Endothelial cell of umbilical vein (primary cell): ENCODE measurements at regions not wholly inside any gene's neighbourhood (a gene's known extent, or its start where the extent isn't known, plus 50 kb on each side); places are given as distances from the start of the nearest gene placed in this dataset.

ENCODE experiments used
- BruUV-seq: library from RNA; stranded (reverse); fragments of 400-500 nt; replicated peaks from 2 replicates; lab custom pipeline; 2021; lab: Mats Ljungman, UMichigan
- CTCF ChIA-PET: fragments of 300-600, 350-600 bp; sonication (Branson Sonifier 250); formaldehyde crosslinking; loops from one replicate; lab custom pipeline; 2021; ENCODE audit warnings: antibody characterized with exemption, inconsistent platforms; lab: Charles Lee
- POLR2A ChIA-PET: fragments of 300-600, 350-600 bp; sonication (Branson Sonifier 250); formaldehyde crosslinking; loops from one replicate; lab custom pipeline; 2021; ENCODE audit warnings: antibody characterized with exemption, inconsistent platforms; lab: Charles Lee
- DNase-seq: peaks from one replicate; pipeline ENCODE4 v3.0.0-alpha.2; 2011; ENCODE audit warnings: low read depth, low spot score
- FAIRE-seq: peaks from 2 replicates; lab custom pipeline; 2011; peaks lifted over from hg19 to GRCh38; lab: Jason Lieb, UNC
- H2AFZ ChIP-seq: 2 replicates; pipeline ENCODE4 v1.6.0; 2012; ENCODE audit warnings: low read depth, low read length, control low read depth, inconsistent platforms
- H3K27ac ChIP-seq: 2 replicates; pipeline ENCODE4 v1.5.1; 2011; ENCODE audit warnings: low read depth, mild to moderate bottlenecking, control low read depth, low read length, moderate library complexity; ENCODE audit not compliant: insufficient read depth
- H3K27me3 ChIP-seq, 2 experiments: 2 replicates each; pipeline versions ENCODE4 v1.6.0 to v1.6.1; 2011; ENCODE audit warnings: low read length in 2 of 2, mixed read lengths in 1 of 2; ENCODE audit not compliant: control insufficient read depth in 2 of 2, insufficient read depth in 2 of 2
- H3K36me3 ChIP-seq, 2 experiments: 2 replicates in 1 of 2; 3 replicates in 1 of 2; pipeline ENCODE4 v1.5.1; 2011; ENCODE audit warnings: low read length in 2 of 2, mild to moderate bottlenecking in 1 of 2, moderate library complexity in 1 of 2; ENCODE audit not compliant: control insufficient read depth in 2 of 2, insufficient read depth in 2 of 2; ENCODE audit errors: extremely low read depth in 1 of 2
- H3K4me1 ChIP-seq: 3 replicates; pipeline ENCODE4 v1.5.1; 2011; ENCODE audit warnings: mild to moderate bottlenecking, low read length; ENCODE audit not compliant: control insufficient read depth, insufficient read depth; ENCODE audit errors: extremely low read depth
- H3K4me2 ChIP-seq: 2 replicates; pipeline ENCODE4 v1.6.1; 2011; ENCODE audit warnings: low read length, control low read depth, mixed read lengths; ENCODE audit not compliant: insufficient read depth
- H3K4me3 ChIP-seq, 3 experiments: fragments of 200-600 bp in 1 of 3; sonication (generic), shearing (Covaris generic) in 1 of 3; replicated peaks in 1 of 3; 2 replicates each; pipeline ENCODE4 v1.5.1; 2011 to 2016; ENCODE audit warnings: control low read depth in 3 of 3, low read length in 3 of 3, mild to moderate bottlenecking in 2 of 3, inconsistent platforms in 1 of 3, low read depth in 1 of 3, moderate library complexity in 1 of 3; ENCODE audit not compliant: insufficient read depth in 1 of 3
- H3K79me2 ChIP-seq: 2 replicates; pipeline ENCODE4 v1.6.0; 2012; ENCODE audit warnings: low read length, inconsistent platforms; ENCODE audit not compliant: control insufficient read depth, insufficient read depth
- H3K9ac ChIP-seq: replicated peaks from 2 replicates; pipeline ENCODE3; 2011; ENCODE audit warnings: low read length, control low read depth; ENCODE audit not compliant: insufficient read depth; ENCODE audit errors: extremely low read depth
- H3K9me1 ChIP-seq: replicated peaks from 3 replicates; pipeline ENCODE4 v1.6.0; 2011; ENCODE audit warnings: mild to moderate bottlenecking, low read length; ENCODE audit not compliant: control insufficient read depth, insufficient read depth; ENCODE audit errors: extremely low read depth
- H3K9me3 ChIP-seq: replicated peaks from 2 replicates; pipeline ENCODE4 v1.5.1; 2012; ENCODE audit warnings: low read length, inconsistent platforms; ENCODE audit not compliant: control insufficient read depth, insufficient read depth
- H4K20me1 ChIP-seq: replicated peaks from 2 replicates; pipeline ENCODE3; 2011; ENCODE audit warnings: mild to moderate bottlenecking, low read length; ENCODE audit not compliant: control insufficient read depth, insufficient read depth; ENCODE audit errors: extremely low read depth
- CTCF ChIP-seq, 2 donors: IDR thresholded peaks; 1 replicate in 1 of 2; 2 replicates in 1 of 2; pipeline ENCODE4 v1.5.1; 2011; ENCODE audit warnings: low read length in 2 of 2, mild to moderate bottlenecking in 2 of 2, moderate library complexity in 2 of 2, control low read depth in 1 of 2, inconsistent platforms in 1 of 2, low read depth in 1 of 2; ENCODE audit not compliant: insufficient read depth in 1 of 2; ENCODE audit errors: extremely low read depth in 1 of 2
- EZH2 ChIP-seq: IDR thresholded peaks from 2 replicates; pipeline ENCODE4 v1.6.1; 2012; ENCODE audit warnings: borderline replicate concordance, low read depth, mild to moderate bottlenecking, moderate library complexity, low read length, inconsistent platforms; ENCODE audit not compliant: severe bottlenecking
- FOS ChIP-seq: IDR thresholded peaks from 2 replicates; pipeline ENCODE4 v1.6.1; 2011; ENCODE audit warnings: mild to moderate bottlenecking, low read length, moderate library complexity, borderline replicate concordance; ENCODE audit not compliant: insufficient read depth
- GATA2 ChIP-seq: IDR thresholded peaks from 2 replicates; pipeline ENCODE4 v1.7.0; 2011; ENCODE audit warnings: low read depth, mild to moderate bottlenecking, moderate library complexity, mixed read lengths, low read length; ENCODE audit not compliant: insufficient read length, insufficient read depth
- JUN ChIP-seq: IDR thresholded peaks from 2 replicates; pipeline ENCODE4 v1.6.1; 2011; ENCODE audit warnings: borderline replicate concordance, low read depth; ENCODE audit not compliant: insufficient read length, insufficient read depth
- MAX ChIP-seq: IDR thresholded peaks from 2 replicates; pipeline ENCODE4 v1.6.1; 2011; ENCODE audit not compliant: insufficient read depth, insufficient read length
- MYC ChIP-seq: IDR thresholded peaks from one replicate; pipeline ENCODE4 v1.6.1; 2011; ENCODE audit warnings: mild to moderate bottlenecking, low read depth, low read length
- POLR2A ChIP-seq: IDR thresholded peaks from 2 replicates; pipeline ENCODE4 v1.6.1; 2012; ENCODE audit warnings: low read depth, mild to moderate bottlenecking, control low read depth, low read length
- POLR2AphosphoS5 ChIP-seq: IDR thresholded peaks from 2 replicates; pipeline ENCODE4 v1.6.1; 2012; ENCODE audit warnings: low read depth, mild to moderate bottlenecking, control low read depth, low read length, moderate library complexity; ENCODE audit not compliant: insufficient read depth
- dilution Hi-C: fragments of 300-500 bp; cut with MboI; formaldehyde crosslinking; loops from one replicate; pipeline ENCODE4 v1.15.0; 2019; ENCODE audit warnings: low sequenced_read_pairs; ENCODE audit not compliant: extremely low pct_ligation_motif_present
- intact Hi-C: fragments of 100-400 bp; cut with micrococcal nuclease; formaldehyde crosslinking; loops from one replicate; pipeline ENCODE4 v1.10.0; 2022

DNA sequence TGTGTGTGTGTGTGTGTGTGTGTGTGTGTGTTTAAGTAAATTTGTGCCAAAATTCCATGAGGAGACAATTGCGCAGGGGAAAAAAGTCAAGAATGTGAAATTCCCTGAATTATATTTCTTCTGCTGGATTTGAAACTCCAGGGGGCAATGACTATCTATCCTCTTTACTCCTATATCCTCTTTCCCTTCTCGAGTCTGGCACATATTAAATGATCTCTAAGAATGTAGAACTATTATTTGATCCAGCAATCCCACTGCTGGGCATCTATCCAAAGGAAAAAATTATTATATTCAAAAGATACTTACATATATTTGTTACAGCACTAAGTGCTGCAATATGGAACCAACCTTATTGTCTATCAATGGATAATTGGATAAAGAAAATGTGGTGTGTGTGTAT lies 350.1 kb upstream of the ADAMTS9 start:
- Histone ChIP-seq H3K79me2 (no peaks in the 10 kb centered on the region), H3K9ac (no peak overlapping the region), H3K9me3 (no peaks in the 10 kb centered on the region), H2AFZ (no peak overlapping the region), H3K36me3 (no peaks in the 10 kb centered on the region), H3K27me3 (no peaks in the 10 kb centered on the region), H4K20me1 (no peaks in the 10 kb centered on the region), H3K4me1 (peaks cover 11% of the 10 kb centered on the region), H3K4me2 (no peak overlapping the region), H3K4me3 (no peak overlapping the region), H3K9me1 (no peaks in the 10 kb centered on the region), H3K27ac (no peak overlapping the region)
- intact Hi-C loops (no loop called here), dilution Hi-C loops (no loop called here)
- no TSS peak for BruUV-seq
- no peak for DNase-seq
- POLR2A ChIA-PET: no interaction called here
- no peak for FAIRE-seq
- CTCF ChIA-PET: no interaction called here
- no peak for TF ChIP-seq CTCF (IDR thresholded peaks at IDR 0.05; ENCODE audit: extremely low read depth in 1 of 2, insufficient read depth in 1 of 2, low read depth in 1 of 2, low read length in 2 of 2)
- TF ChIP-seq GATA2: no peak
- TF ChIP-seq JUN: no peak
- no peak for TF ChIP-seq EZH2
- no peak for TF ChIP-seq MYC

GRCh38 chr3:65035246-65035645 lies 347.4 kb upstream of the ADAMTS9 start:
- TF ChIP-seq POLR2A: no peak
- TF ChIP-seq MYC: no peak
- no peak for TF ChIP-seq MAX
- no peak for TF ChIP-seq JUN
- no peak for TF ChIP-seq CTCF (IDR thresholded peaks at IDR 0.05; ENCODE audit: extremely low read depth in 1 of 2, insufficient read depth in 1 of 2, low read depth in 1 of 2, low read length in 2 of 2)
- TF ChIP-seq EZH2: no peak
- no peak for TF ChIP-seq FOS
- TF ChIP-seq POLR2AphosphoS5: no peak
- no peak for TF ChIP-seq GATA2
- no peak for DNase-seq
- no peaks in the 10 kb centered on the region for H3K36me3 ChIP-seq
- BruUV-seq: no TSS peak
- no peak for FAIRE-seq
- no peak overlapping the region for H3K4me3 ChIP-seq
- H3K27ac ChIP-seq: no peak overlapping the region
- ChIA-PET POLR2A (no interaction called here), CTCF (interaction anchor here (0.6 kb wide), 1 partner anchor 505 kb away, joined by 3 read pairs; no protein-coding TSS in a partner anchor)
- H3K27me3 ChIP-seq: no peaks in the 10 kb centered on the region
- no peak overlapping the region for H3K9ac ChIP-seq
- dilution Hi-C loops (no loop called here), intact Hi-C loops (no loop called here)
- peaks cover 17% of the 10 kb centered on the region for H3K4me1 ChIP-seq
- no peaks in the 10 kb centered on the region for H3K79me2 ChIP-seq
- H2AFZ ChIP-seq: no peak overlapping the region
- no peaks in the 10 kb centered on the region for H3K9me3 ChIP-seq
- H3K4me2 ChIP-seq: no peak overlapping the region
- H3K9me1 ChIP-seq: no peaks in the 10 kb centered on the region
- no peaks in the 10 kb centered on the region for H4K20me1 ChIP-seq
